ENCODE measurements at regions not wholly inside any gene's neighbourhood (a gene's known extent, or its start where the extent isn't known, plus 50 kb on each side); places are given as distances from the start of the nearest gene placed in this dataset.

GRCh38 chr4:4627111-4627510 lies 85.3 kb upstream of the STX18 start:
- WGBS (ENCODE audit: low lambda C conversion rate) = 100% methylated on average over 1 of the region's 4 CpGs
- H3K4me1 ChIP-seq (ENCODE audit: control insufficient read depth in 1 of 2, insufficient read depth in 2 of 2, low read depth in 1 of 2, low read length in 1 of 2) = peaks cover 0 to 13% of the 10 kb centered on the region in 2 experiments; a peak in 1 of 4 replicates
- no peaks in the 10 kb centered on the region for H4K20me1 ChIP-seq (ENCODE audit: insufficient read depth)
- DNase-seq = no peak
- H3K4me2 ChIP-seq = no peak overlapping the region
- CTCF ChIA-PET = interaction anchor here (1.1 kb wide), 1 partner anchor 119 kb away, joined by 5 read pairs; no protein-coding TSS in a partner anchor
- no peak for TF ChIP-seq USF2 (IDR thresholded peaks at IDR 0.05; ENCODE audit: borderline replicate concordance, low read depth, low read length)
- no peak for TF ChIP-seq MEF2A (IDR thresholded peaks at IDR 0.05; ENCODE audit: borderline replicate concordance, low read depth)
- no peak for TF ChIP-seq YY1 (IDR thresholded peaks at IDR 0.05; ENCODE audit: low read depth)
- no peak for TF ChIP-seq TCF12 (IDR thresholded peaks at IDR 0.05)
- TF ChIP-seq PBX3 (IDR thresholded peaks at IDR 0.05) = no peak
- TF ChIP-seq FOXM1 (IDR thresholded peaks at IDR 0.05; ENCODE audit: low read depth) = no peak
- no peak for TF ChIP-seq IRF3 (IDR thresholded peaks at IDR 0.05; ENCODE audit: low read depth, low read length)
- TF ChIP-seq GATA2 (CRISPR knock-in tag; IDR thresholded peaks at IDR 0.05) = no peak
- no peak for TF ChIP-seq RXRA (IDR thresholded peaks at IDR 0.05; ENCODE audit: borderline replicate concordance, low read depth)
- TF ChIP-seq ELF1 (IDR thresholded peaks at IDR 0.05) = no peak
- TF ChIP-seq POLR2AphosphoS5 (IDR thresholded peaks at IDR 0.05; ENCODE audit: low read depth, low read length) = no peak
- no peak for TF ChIP-seq MAX (IDR thresholded peaks at IDR 0.05; ENCODE audit: low read depth)
- TF ChIP-seq USF1 (IDR thresholded peaks at IDR 0.05; ENCODE audit: borderline replicate concordance, low read depth) = no peak
- TF ChIP-seq JUND (IDR thresholded peaks at IDR 0.05) = no peak
- TF ChIP-seq FOXJ3 (CRISPR knock-in tag; IDR thresholded peaks at IDR 0.05) = no peak
- H3K27ac ChIP-seq (ENCODE audit: low read depth in 2 of 2, low read length in 1 of 2) = peak overlapping the region in 1 of 2 experiments; percentile 45; a peak in 2 of 4 replicates
- POLR2A ChIA-PET = interaction anchor here (0.6 kb wide), 1 partner anchor 264 kb away, joined by 3 read pairs; no protein-coding TSS in a partner anchor
- H3K9me2 ChIP-seq = no peaks in the 10 kb centered on the region
- H3K27me3 ChIP-seq (ENCODE audit: insufficient read depth) = no peaks in the 10 kb centered on the region
- no peak overlapping the region for H3K9ac ChIP-seq
- H3K79me2 ChIP-seq (ENCODE audit: insufficient read depth) = no peaks in the 10 kb centered on the region
- H3K9me3 ChIP-seq = no peaks in the 10 kb centered on the region
- no peak overlapping the region for H3K4me3 ChIP-seq (ENCODE audit: low read depth in 2 of 2, low read length in 1 of 2)
- H2AFZ ChIP-seq (ENCODE audit: low read depth) = no peak overlapping the region
- H3K36me3 ChIP-seq (replicated peaks in 1 of 2; ENCODE audit: control insufficient read depth in 1 of 2, insufficient read depth in 2 of 2, low read length in 1 of 2) = no peaks in the 10 kb centered on the region
- H3F3A ChIP-seq (replicated peaks; ENCODE audit: insufficient read depth) = no peaks in the 10 kb centered on the region

GRCh38 chr4:4625488-4625887 lies 83.6 kb upstream of the STX18 start:
- Histone ChIP-seq H3K9ac (no peak overlapping the region), H3K79me2 (ENCODE audit: insufficient read depth) (no peaks in the 10 kb centered on the region), H3K27ac (ENCODE audit: low read depth in 2 of 2, low read length in 1 of 2) (no peak overlapping the region), H3K36me3 (replicated peaks in 1 of 2; ENCODE audit: control insufficient read depth in 1 of 2, insufficient read depth in 2 of 2, low read length in 1 of 2) (no peaks in the 10 kb centered on the region), H3K4me3 (ENCODE audit: low read depth in 2 of 2, low read length in 1 of 2) (no peak overlapping the region), H3K9me2 (no peaks in the 10 kb centered on the region), H2AFZ (ENCODE audit: low read depth) (no peak overlapping the region), H3F3A (replicated peaks; ENCODE audit: insufficient read depth) (no peaks in the 10 kb centered on the region), H3K4me2 (no peak overlapping the region), H3K4me1 (ENCODE audit: control insufficient read depth in 1 of 2, insufficient read depth in 2 of 2, low read depth in 1 of 2, low read length in 1 of 2) (peaks cover 0 to 13% of the 10 kb centered on the region in 2 experiments; a peak in 1 of 4 replicates), H3K9me3 (no peaks in the 10 kb centered on the region), H3K27me3 (ENCODE audit: insufficient read depth) (no peaks in the 10 kb centered on the region), H4K20me1 (ENCODE audit: insufficient read depth) (no peaks in the 10 kb centered on the region)
- POLR2A ChIA-PET = no interaction called here
- no peak for DNase-seq
- WGBS (ENCODE audit: low lambda C conversion rate) = 79% methylated on average over 5 of the region's 5 CpGs
- CTCF ChIA-PET = interaction anchor here (1.0 kb wide), 1 partner anchor 137 kb away, joined by 3 read pairs; no protein-coding TSS in a partner anchor
- TF ChIP-seq SIN3A (IDR thresholded peaks at IDR 0.05; ENCODE audit: borderline replicate concordance, low read depth, low read length) (no peak), GABPA (IDR thresholded peaks at IDR 0.05; ENCODE audit: low read depth) (no peak), NFIC (IDR thresholded peaks at IDR 0.05; ENCODE audit: borderline replicate concordance) (no peak), TCF12 (IDR thresholded peaks at IDR 0.05) (no peak), YY1 (IDR thresholded peaks at IDR 0.05; ENCODE audit: low read depth) (no peak), GATA2 (CRISPR knock-in tag; IDR thresholded peaks at IDR 0.05) (no peak), TEAD4 (IDR thresholded peaks at IDR 0.05; ENCODE audit: borderline replicate concordance, insufficient read depth) (no peak), IRF3 (IDR thresholded peaks at IDR 0.05; ENCODE audit: low read depth, low read length) (no peak), USF1 (IDR thresholded peaks at IDR 0.05; ENCODE audit: borderline replicate concordance, low read depth) (no peak), TAF1 (IDR thresholded peaks at IDR 0.05; ENCODE audit: borderline replicate concordance, low read depth, low read length) (no peak), FOSL2 (IDR thresholded peaks at IDR 0.05; ENCODE audit: borderline replicate concordance, low read depth) (no peak), RCOR1 (IDR thresholded peaks at IDR 0.05; ENCODE audit: low read length) (no peak), NRF1 (IDR thresholded peaks at IDR 0.05; ENCODE audit: low read depth, low read length) (no peak)

Data from SK-N-SH (cell line).